Nucleus accumbens (tissue), 56 donors: ENCODE measurements at regions not wholly inside any gene's neighbourhood (a gene's known extent, or its start where the extent isn't known, plus 50 kb on each side); places are given as distances from the start of the nearest gene placed in this dataset.

Experiments used
- DNase-seq, 56 donors: peaks; one replicate each; lab custom pipeline; 2025; lab: John Stamatoyannopoulos, UW

DNA sequence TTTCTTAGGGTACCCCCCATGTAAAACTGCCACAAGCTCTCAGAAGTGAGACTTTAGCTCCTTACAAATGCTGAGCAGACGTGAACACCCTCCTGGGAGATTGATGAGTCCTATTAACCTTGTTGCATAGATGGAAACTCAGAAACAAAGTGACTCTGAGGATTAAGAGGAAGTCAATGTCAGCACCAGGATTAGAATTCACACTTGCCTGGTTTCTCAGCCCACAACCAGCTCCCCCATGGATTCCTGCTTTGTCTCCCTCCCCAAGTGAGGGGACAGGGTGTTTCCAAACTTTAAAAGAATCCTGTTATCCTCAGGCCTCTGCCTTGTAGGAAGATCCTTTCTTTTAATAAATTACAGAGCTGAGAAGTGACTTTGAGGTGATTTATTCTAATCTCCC is 324.4 kb downstream of the NDFIP2 start:
- DNase-seq = no peak

DNA sequence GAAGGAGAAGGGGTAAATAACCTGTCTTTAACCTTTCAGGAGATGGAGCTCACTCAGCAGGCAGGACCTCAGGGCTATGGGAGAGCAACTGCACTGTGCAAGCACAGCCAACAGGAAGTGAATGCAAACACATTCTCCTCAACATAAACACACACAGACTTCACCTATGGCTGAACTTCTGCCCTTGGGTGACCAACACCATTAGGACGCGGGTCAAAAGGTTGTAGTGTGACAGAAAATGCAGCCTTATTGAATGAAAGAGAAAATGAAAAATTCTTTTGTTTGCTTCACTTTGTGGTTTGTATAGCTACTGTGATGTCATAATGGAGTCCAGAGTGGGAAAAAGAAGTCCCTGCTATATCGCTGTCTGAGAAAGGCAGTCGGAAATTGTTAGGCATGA is 323.0 kb downstream of the NDFIP2 start:
- DNase-seq = no peak

DNA sequence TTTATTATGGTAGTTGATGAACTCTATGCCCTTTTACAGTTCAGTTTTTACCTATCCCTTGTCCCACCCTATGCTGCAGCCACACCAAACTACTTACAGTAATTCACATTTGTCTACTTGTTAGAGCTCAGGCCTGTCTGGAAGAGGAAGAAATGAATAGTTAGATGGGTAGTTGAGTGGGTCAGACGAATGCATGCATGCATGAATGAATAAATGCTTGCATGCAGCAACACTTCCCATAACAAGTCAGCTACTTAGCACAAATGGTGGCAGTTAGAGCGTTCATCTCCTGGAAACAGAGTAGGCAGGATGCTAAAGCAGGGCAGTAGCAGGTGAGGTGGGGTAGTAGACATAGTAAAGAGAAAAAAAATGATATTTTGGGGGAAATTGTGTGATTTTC is 322.3 kb downstream of the NDFIP2 start:
- DNase-seq = no peak

DNA sequence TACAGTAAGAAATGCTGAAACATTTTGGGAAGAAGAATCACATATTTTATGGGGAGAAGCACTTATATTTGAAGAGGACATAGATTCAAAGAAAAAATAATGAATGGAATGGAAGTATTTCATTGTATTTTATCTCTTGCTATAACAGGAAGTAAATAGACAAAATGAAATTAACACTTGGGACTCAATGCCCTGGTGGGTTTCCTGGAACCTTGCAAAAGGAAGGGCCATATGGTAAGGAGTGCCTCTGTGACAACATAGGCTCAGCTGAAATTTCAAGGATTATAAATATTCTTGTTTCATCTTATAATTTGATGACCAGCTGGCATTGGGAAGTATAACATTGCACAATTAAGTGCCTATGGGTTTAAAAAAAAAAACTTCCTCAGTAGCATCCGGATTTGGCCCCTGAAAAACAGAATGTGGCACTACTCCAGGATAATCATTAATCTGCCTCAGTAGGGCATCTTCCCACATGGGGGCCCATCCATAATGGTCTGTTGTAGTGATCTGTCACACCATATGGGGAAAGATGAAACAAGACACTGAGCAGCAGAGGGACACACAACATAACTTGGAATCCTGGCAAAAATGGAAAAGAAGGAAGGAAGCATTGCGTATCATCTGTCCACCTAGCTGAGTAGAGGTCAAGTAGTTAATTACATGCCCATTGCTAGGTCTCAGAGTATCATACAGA is 321.6 kb downstream of the NDFIP2 start:
- DNase-seq = no peak

DNA sequence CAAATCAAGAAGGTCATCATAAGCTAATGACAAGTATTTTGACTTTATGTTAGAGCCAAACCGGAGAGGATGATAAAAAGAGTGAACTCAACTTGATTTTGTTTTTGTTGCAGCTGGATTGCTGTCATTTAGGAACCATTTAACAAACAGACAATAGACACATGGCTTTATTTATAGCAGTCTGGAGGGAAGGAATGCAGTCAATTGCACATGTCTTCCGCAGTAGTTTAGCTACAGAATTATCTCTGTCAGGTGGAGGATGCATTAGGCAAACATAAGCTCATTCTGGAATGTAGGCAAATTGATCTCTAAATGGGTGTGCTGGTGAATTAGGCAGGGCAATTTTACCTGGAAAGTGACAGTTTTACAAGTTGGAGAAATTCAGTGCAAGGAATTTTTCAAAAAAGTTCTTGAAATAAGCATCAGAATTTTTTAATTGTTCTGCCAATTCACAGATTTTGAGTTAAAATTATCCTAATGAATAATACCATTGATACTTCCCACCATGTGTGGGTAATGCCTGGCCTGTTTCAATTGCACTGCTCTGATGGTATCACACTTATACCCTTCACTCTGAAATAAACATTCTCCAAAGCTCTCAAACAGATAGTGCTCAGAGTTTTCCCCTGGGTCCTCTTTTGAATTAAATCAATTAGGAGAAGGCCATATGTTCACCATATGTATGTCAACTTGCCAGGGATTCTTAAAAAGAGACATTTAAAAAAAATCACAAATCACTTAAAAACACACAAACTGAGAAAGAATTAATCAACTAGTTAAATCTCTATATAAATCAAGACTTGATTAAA is 318.3 kb downstream of the NDFIP2 start:
- DNase-seq = no peak

DNA sequence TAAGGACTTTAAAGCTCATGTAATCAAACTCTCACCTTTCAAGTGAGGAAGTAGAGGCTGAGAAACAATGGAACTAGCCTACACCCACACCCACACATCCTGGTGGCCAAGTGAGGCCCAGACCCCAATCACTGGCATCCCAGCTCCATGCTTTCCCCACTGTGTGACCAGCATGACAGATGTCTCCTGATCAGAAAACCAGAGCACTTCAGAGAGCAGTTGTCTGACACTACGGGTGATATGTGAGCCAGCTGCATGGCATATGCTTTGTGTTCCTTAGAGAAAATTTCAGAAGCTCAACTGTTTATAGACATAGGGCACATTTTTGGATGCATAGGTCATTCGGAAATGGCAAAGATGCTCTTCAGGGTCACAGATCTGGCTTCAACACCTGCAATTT is 315.2 kb downstream of the NDFIP2 start:
- no peak for DNase-seq

DNA sequence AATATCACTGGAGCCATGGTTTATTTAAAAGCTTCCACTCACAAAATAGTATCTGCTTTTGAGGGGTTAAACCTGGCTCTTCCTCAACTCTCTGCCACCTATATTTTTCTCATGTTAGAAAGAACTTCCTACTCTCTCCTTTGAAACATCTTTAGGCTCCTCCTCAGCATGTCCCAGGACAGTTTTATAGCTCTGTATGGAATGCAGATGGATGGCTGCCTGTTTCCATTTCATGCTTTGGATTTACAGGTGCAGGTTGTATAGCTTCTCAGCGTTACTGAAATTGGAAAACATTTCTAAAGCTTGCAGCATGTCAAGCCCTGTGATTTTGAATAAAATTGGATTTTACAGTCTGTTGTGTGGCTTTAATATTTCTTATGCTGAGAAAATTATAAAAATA is 314.0 kb downstream of the NDFIP2 start:
- no peak for DNase-seq

DNA sequence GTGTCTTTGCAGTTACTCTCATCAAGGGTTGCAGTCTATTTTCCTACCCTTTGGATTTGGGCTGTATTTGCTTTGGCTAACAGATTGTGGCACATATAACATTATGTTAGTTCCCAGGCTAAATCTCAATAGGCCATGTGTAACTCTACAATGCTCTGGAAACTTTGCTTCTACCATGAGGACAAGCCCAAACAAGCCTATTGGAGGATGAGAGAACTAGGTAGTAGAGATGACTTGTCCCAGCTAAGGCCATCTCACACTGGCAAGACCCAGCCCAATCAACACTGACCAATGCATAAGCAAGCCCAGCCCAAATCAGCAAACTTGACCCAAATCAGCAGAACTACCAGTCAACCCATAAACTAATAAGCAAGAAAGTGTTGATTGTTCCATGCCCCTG is 311.8 kb downstream of the NDFIP2 start:
- DNase-seq = no peak

DNA sequence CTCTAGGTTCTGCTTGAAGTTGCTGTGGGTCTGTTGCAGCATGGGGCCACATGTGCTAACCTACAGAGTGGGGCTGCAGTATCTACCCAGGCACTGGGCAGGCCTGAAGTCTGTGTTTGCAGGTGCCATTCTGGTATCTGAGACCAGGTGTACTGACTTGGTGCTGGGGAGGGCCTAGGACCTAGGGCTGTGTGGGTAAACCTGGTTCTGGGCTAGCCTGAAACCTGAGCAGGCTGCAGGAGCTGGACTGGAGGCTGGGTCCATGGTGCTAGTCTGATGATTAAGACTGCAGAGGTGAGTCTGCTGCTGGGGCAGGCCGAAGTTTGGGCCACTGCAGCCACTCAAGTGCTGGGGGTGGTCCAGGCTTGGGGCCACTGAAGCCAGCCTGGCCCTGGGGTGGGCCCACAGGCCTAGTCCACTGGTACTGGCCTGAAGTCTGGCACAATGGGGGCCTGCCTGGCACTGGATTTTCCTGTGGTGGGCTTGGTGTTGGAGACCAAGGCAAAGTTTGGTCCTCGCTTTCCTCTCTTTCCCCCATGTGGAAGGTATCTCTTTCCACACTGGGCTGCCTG is 310.6 kb downstream of the NDFIP2 start:
- DNase-seq = no peak

DNA sequence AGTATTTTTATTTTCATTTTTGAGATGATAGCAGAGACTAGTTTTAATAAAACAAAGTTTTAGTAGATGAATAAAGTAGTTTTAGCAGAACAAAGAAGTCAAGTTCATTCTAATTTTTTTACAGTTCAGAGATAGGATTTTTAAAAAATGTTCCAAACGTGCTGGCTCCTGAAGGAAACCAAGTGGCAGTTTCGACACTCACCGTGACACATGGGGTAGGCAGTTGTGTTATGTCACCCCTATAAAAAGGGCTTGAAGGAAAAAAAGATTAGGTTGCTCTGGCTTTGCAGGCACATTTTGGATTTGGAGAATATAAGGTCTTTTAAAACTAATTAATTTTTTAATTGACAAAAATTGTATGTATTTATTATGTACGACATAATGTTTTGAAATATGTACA is 305.2 kb downstream of the NDFIP2 start:
- no peak for DNase-seq

DNA sequence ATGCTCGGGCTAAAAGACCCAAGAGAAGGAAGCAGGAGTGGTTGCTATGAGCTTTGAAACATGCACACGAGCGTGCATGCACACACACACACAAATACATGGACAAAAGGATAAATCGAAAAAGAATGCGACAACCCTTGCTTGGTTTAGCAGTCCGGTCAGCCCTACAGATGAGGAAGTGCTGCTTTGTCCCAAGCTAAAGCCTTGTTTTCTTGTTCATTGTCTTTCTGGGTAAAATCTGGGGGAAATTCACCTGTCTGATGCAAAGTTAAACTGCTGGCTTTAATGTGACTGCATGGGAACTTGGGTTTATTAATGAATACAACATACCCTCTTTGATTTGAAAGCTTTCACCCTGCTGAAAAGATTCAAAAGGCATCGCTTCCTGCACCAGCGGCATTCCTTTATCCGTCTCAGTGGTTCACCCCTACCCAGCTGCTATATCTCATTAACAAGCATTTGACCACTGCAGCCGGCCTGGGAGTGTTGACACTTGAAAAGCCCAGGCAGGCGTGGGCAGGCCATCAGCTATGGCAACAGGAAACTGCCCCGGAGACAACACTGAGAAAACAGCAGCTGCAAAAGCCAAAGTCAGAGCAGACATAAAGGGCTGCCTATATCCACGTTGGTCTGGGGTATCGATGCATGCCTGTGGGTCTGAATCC is 301.7 kb downstream of the NDFIP2 start:
- DNase-seq = peak in 21 of 56 donors; percentile 1 to 55 (median 19)

DNA sequence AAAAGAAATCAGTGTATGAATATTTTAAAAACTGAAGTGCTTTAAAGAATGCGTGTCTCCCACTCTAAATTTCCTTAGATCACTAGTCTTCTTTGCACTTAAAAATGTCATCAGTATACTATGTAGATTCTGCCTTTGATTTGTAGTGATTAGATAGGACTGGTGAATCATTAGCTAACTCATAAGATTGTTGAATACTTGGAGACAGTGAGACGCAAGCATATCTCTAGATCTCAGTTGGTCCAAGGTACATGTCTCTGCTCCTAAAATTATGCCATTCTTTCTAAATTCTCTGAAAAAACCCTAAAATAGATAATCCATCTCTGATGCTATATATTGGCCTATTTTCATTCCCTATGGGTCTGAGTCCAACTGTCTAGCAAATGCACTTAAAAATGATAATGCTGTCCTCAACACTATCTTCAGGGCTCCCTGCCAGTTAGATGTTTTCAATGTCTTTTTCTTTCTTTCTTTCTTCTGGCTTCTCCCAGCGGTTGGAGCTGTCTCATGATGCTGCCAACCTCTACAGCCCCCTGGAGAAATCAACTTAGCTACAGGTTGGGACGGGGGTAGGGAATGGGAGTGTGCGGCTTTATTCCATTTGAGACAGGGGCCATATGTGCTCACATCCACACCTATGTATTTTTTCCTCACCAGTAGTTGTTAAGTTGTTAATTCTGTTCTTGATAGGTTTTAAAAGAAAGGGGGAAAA is 301.0 kb downstream of the NDFIP2 start:
- DNase-seq = no peak

DNA sequence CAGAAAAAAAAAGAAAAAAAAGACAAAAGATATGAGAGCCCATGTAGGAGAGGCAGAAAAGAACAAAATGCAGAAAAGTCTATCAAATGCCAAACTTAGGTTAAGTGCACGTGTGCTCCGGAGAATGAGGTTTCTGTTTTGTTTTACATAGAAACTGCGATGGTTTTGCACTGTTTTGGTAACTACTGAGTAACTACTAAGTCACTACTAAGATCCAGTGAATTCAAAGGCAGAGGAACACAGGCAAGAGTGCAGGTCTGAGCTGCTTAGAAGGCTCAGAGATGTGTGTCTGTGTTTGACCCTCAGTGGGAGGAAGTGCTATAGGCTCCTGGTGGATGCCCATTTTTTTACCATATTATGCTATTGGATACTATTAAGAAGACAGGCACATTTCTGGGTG is 299.3 kb downstream of the NDFIP2 start:
- no peak for DNase-seq

DNA sequence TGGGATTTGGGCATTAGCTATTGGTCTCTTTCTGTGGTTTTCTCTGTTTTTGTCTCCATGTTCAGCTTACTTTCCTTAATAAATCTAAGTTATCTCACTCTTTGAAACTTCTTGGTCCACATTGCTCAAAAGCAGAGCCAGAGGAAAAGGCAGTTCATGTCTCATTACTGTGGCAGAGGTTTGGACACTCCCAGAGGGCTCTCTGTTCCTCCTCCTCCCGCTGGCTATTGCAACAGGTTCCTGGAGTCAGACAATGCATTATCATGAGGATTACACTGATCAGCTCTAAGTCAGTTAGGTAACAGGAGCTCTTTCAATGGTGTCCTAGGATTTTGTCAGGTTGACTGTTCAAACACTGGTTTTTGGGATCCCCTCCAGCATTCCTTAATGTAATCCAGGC is 298.8 kb downstream of the NDFIP2 start:
- DNase-seq = peak in 1 of 56 donors; percentile 8

DNA sequence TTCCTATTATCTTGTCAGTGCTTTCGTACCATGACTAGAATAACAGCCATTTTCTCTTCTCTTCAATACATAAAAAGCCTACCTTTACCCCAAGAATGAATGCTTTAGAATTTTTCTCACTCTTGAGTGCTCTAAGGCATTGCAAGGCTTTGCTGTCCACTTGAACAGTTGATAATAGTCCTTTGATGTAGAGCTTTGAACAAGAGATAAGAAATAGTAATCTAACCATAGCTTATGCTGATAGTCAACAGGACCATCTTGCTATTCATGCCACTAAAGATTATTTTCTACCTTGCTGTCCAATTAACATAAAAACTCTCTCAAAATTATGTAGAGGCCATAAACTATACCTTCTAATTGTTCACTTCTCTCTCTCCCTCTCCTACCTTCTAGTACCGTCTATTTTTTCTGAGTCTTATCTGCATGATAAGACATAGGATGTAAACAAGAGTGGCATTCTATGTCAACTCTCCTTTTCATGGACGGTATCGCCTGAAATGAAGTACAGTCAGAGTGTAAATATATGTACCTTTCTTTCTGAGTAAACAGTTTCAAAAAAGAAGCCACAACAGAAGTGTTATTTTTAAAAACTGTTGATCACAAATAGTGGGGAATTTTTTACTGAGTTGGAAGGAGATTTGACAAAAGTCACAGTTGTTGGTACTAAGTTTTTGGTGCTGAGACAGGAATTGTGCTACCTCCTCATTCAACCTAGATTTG is 297.9 kb downstream of the NDFIP2 start:
- DNase-seq = no peak

DNA sequence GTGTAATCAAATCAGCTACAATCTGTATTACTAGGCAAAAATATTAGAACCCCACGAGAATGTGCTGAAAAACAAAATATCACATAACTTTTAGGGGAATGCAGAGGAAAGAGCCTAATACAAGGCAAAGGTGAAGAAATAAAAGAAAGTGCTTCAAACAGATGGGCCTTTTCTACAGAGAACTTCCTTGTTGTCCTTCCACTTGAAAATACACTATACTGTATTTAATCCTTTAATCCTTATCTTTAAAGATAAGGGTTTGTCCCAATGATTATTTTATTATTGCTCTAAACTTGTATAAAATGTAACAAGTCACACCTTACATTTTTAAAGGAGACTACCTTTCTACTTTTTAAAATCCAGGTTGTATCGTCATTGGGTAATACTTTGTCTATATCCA is 296.5 kb downstream of the NDFIP2 start:
- DNase-seq = no peak

DNA sequence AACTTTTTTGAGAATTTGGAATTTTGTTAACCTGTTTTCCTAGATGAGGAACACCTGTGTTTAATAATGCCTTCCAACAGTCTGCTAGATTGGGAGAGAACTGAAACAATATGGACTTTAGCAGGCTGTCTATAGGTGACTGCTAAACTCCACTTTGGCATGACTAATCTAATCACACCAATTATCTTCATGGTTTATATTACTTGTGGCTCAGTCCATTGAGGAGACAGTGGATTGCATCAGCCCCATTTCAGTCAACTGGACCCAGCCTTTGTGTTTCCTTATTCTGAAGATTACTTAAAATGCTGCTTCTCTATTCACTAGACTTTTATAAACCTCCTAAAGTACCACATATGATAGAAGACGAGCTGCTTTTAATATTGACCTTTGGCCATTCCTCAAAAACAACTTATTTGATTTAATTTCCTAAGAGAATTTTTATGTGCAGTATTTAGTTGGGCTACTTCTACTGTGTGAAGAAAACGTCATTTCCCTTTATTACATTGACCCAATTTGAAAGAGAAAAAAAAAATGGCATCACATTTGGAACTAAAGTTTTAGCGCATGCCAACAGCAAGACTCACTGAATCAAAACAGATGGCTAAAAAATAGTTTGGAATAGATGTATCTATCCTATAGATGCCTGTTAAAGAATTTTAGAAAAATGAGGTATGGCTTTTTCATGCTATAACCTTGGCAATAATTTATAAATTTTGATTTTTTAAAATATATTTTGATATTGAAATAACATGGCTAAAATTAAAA is 295.8 kb downstream of the NDFIP2 start:
- no peak for DNase-seq

DNA sequence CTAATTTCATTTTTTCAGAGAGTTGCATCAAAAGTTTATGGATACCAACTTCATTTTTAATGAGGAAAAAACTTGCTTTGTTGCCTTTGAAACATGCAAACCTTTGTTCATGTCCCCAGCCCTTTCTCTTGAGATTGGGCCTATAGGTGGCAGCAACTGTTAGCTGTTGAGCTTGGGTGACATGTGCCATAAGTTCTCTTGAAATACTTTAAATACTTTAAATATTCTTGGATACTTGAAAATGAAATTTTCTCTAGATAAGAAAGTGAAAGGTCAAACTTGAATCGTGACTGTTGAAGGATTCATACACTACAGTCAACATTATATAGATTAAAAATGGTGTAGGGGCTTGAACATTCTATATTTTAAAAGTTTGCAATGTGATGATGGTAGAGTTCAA is 294.9 kb downstream of the NDFIP2 start:
- DNase-seq = peak in 23 of 56 donors; percentile 1 to 71 (median 17)

DNA sequence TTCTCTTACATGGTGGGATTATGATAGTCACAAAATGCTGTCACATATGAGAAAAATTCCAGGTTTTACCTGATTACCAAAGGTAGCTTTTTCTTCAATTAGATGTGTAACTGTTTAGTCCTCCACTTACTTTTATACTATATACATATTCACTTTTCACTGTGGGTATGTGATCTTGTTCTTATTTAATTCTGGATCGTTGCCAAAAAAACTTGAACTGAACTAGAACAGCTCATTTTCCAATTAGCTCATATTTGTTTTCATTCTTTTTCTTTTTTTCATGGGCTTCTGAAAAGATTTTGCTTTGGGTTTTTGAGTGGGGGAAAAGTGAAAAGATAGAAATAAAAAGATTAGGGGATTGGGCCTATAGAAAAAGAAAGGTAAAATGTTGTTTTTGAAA is 291.9 kb downstream of the NDFIP2 start:
- DNase-seq = no peak
